GM12878 (cell line): ENCODE measurements at regions not wholly inside any gene's neighbourhood (a gene's known extent, or its start where the extent isn't known, plus 50 kb on each side); places are given as distances from the start of the nearest gene placed in this dataset.

Experiments
- RB1 ChIP-seq: fragments of 450-650 bp; formaldehyde crosslinking; IDR thresholded peaks from 2 replicates; pipeline ENCODE4 v1.6.1; 2017; ENCODE audit warnings: mild to moderate bottlenecking, borderline replicate concordance
- RFX5 ChIP-seq: IDR thresholded peaks from 2 replicates; pipeline ENCODE4 v1.6.1; 2011; ENCODE audit warnings: low read depth, low read length, improper control_type of control experiment
- TARDBP ChIP-seq: IDR thresholded peaks from 2 replicates; pipeline ENCODE4 v1.6.1; 2016; ENCODE audit warnings: borderline replicate concordance
- TF ChIP-seq, protein P1 (sequence below), 3 experiments: IDR thresholded peaks in 2 of 3; conservative IDR thresholded peaks in 1 of 3; 2 replicates each; pipeline ENCODE4 v1.5.1; 2011; ENCODE audit warnings: low read depth in 3 of 3, low read length in 3 of 3, mild to moderate bottlenecking in 3 of 3, control low read depth in 2 of 3, moderate library complexity in 2 of 3, inconsistent platforms in 1 of 3, mixed read lengths in 1 of 3; ENCODE audit not compliant: control insufficient read depth in 2 of 3, insufficient read depth in 1 of 3; ENCODE audit errors: extremely low read depth in 1 of 3

DNA sequence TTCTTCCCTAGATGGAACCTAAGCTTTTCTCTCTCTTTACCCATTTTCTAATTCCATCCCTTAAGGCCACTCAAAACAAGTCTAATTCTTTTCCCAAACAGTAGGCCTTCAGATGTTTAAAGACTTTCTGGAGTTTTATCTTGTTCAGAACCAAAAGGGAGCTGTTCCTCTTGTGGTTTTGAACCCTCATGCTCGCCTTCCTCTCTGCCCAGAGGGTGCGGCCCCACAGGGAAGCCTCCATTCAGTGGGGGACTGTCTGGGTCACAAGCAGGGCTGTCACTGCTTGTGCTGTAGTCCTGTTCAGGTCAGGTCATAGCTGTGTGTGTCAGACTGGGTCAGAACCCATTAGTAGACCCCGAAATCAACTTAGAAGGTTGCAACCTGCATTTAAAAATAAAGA lies 56.5 kb downstream of the TET3 start:
- TF ChIP-seq RB1: no peak
- TF ChIP-seq, protein P1, sequence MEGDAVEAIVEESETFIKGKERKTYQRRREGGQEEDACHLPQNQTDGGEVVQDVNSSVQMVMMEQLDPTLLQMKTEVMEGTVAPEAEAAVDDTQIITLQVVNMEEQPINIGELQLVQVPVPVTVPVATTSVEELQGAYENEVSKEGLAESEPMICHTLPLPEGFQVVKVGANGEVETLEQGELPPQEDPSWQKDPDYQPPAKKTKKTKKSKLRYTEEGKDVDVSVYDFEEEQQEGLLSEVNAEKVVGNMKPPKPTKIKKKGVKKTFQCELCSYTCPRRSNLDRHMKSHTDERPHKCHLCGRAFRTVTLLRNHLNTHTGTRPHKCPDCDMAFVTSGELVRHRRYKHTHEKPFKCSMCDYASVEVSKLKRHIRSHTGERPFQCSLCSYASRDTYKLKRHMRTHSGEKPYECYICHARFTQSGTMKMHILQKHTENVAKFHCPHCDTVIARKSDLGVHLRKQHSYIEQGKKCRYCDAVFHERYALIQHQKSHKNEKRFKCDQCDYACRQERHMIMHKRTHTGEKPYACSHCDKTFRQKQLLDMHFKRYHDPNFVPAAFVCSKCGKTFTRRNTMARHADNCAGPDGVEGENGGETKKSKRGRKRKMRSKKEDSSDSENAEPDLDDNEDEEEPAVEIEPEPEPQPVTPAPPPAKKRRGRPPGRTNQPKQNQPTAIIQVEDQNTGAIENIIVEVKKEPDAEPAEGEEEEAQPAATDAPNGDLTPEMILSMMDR (IDR thresholded peaks at IDR 0.05 in 2 of 3, conservative IDR thresholded peaks at IDR 0.05 in 1 of 3; ENCODE audit: control insufficient read depth in 2 of 3, extremely low read depth in 1 of 3, insufficient read depth in 1 of 3, low read depth in 3 of 3, low read length in 3 of 3): no peak
- TF ChIP-seq RFX5: no peak
- TF ChIP-seq TARDBP: no peak
